ENCODE measurements at regions not wholly inside any gene's neighbourhood (a gene's known extent, or its start where the extent isn't known, plus 50 kb on each side); places are given as distances from the start of the nearest gene placed in this dataset.
"Not testable (repeated sequence)": the region's sequence is repeated elsewhere in the genome, so short reads cannot be mapped to it uniquely, and the experiment has no call there.

DNA sequence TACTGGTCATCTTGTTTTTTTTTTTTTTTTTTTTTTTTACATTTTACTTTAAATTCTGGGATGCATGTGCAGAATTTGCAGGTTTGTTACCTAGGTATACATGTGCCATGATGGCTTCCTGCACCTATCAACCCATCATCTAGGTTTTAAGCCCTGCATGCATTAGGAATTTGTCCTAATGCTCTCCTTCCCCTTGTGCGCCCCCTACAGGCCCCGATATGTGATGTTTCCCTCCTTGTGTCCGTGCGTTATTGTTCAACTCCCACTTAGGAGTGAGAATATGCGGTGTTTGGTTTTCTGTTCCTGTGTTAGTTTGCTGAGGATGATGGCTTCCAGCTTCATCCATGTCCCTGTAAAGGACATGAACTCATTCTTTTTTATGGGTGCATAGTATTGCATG is 249.6 kb upstream of the SLC16A7 start:
- not testable (repeated sequence) for DNase-seq (ENCODE audit: low read depth in 2 of 2)

DNA sequence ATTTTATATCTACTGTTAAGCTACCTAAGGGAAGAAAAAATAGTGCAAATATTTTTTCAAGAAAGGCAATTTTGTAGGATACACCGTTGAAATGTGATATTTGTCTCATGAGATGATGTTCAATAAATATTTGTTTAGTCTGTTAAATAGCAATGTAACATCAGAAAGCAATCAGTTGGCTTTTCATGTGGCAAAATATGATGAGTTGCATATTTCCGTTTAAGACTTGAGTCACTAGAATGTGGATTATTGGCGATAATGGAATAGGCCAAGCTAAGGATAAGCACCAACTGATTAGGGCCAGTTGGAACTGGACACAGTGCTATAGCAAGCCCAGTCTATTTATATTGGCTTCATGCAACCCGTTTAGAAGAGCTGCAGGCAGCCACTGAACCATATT is 250.4 kb upstream of the SLC16A7 start:
- DNase-seq (ENCODE audit: low read depth in 2 of 2): no peak

DNA sequence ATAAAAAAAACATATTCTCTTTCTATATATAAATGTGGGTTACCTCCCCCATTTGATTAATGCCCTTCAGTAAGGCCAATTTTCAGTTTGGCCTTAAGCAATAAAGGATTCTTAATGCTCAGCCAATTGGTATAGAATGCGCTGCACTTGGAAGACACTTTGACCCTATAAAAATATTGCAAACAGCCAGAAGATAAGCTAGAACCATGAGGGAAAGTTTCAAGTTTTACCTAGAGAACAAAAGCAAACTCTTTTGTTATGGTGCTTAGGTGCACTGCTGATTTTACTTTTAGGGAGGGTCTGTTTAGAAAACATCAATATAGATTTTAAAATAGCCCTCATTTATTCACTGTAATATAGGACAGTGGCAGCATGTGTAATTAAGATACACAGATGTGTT is 251.6 kb upstream of the SLC16A7 start:
- DNase-seq (ENCODE audit: low read depth in 2 of 2): no peak

DNA sequence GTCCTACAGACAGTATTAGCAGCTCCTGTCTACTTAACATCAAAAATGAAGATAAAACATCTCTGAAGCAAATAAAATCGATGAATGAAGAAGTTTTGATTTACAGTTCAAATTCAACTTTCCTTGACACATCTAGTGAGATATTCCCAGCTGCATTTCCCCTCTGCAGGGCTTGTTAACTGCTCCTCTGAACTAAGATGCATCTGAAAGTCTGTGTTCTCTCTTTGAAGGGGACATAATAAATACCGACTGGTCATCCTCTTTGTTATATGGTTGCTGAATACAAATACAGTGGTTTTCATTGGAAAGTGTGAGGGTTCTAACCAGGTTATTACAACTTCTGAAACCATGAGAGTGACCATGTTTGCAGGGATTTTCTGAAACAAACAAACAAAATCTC is 266.4 kb upstream of the SLC16A7 start:
- no peak for DNase-seq (ENCODE audit: low read depth in 2 of 2)

DNA sequence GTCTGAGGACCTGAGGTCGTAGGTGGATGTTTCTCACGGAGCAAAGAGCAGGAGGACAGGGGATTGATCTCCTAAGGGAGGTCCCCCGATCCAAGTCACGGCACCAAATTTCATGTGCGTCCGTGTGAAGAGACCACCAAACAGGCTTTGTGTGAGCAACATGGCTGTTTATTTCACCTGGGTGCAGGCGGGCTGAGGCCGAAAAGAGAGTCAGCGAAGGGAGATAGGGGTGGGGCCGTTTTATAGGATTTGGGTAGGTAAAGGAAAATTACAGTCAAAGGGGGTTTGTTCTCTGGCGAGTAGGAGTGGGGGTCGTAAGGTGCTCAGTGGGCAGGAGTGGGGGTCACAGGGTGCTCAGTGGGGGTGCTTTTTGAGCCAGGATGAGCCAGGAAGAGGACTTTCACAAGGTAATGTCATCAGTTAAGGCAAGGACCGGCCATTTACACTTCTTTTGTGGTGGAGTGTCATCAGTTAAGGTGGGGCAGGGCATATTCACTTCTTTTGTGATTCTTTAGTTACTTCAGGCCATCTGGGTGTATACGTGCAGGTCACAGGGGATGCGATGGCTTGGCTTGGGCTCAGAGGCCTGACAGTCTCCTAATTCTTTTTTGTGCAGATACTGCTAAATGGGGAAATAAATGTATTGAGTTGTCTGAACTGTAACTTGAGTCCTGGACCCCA is 267.3 kb upstream of the SLC16A7 start:
- not testable (repeated sequence) for DNase-seq (ENCODE audit: low read depth in 2 of 2)

DNA sequence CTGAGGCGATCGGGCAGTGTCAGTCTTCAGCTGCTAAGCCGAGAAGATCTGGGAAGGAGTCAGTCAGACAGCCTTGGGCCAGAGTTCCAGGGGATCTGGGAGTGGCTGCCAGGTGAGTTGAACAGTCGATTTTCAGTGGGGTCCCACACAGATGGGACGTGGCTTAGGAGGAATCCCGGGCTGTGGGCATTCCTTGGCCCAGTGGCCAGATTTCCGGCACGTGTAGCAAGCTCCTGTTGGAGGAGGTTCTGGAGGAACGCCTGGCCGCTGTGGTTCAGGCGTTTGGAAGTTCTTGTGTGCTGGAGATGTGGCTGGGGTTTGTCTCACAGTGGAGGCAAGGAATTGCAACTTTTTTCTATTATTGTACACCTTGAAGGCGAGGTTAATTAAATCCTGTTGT is 269.4 kb upstream of the SLC16A7 start:
- not testable (repeated sequence) for DNase-seq (ENCODE audit: low read depth in 2 of 2)

DNA sequence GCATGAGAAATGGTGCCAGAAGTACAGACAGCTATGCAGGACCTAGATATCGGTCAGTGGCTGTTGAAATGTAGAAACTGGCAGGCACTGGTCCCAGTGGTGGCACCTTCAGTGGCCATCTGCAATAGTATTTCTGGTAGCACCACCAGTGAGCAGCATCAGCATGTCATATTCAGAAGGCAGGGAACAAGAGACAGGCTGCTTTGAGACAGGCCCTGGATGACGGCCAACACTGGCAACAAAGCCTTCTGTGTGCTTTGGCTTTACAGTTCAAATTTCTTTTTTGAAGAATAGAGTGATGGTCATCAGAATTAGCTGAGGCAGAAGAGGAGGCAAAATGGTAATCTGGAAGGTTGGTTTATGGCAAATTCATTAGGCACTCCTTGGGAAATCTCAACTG is 273.4 kb upstream of the SLC16A7 start:
- DNase-seq (ENCODE audit: low read depth in 2 of 2): no peak

DNA sequence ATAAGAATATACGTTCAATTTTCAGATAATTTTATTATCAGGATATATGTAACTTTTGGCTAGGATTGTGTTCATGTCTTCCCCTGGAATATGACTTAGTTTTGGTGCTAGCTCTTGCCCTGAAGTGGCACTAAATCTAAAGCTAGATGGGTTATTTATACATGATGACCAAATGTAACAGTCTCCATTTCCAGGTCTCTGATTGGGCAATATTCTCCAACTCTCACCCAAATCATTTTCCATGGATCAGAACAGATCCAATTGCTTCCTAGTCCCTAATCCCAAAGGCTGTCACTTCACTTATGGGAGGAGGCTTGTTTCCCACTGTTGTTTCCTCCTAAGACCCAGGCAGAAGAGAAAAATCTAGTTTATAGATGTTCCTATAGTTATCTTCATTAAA is 274.6 kb upstream of the SLC16A7 start:
- no peak for DNase-seq (ENCODE audit: low read depth in 2 of 2)

DNA sequence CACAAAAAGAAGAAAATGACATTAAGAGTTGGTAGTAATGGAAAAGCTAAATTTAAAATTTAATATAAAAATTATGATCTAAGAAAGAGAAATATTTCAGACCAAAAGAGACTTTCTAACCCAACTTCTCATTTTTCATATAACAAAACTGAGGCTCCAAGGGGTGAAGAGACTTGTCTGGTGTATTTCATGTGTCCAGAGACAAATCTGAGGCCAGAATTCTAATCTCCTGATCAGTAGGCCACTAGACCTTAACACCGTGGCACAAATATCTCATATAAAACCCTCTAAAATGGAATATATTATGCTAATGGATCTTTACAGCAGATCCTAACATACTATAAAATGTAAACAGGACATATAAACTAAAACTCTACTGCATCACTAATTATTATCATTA is 275.7 kb upstream of the SLC16A7 start:
- DNase-seq (ENCODE audit: low read depth in 2 of 2): no peak

DNA sequence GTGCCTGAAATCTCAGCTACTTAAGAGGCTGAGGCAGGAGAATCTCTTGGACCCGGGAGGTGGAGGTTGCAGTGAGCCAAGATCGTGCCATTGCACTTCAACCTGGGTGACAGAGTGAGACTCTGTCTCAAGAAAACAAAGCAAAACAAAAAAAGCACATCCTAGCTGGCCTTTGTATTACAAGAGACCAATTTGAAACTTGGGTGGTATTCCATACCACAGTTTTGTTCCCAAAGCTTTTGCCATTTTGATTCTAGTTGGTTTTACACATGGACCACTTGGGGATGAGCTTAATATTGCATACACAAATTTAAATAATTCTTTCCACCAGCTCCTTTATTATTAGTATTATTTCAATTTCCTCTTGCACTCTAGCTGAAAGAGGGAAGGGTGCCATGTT is 276.9 kb upstream of the SLC16A7 start:
- DNase-seq (ENCODE audit: low read depth in 2 of 2): no peak

DNA sequence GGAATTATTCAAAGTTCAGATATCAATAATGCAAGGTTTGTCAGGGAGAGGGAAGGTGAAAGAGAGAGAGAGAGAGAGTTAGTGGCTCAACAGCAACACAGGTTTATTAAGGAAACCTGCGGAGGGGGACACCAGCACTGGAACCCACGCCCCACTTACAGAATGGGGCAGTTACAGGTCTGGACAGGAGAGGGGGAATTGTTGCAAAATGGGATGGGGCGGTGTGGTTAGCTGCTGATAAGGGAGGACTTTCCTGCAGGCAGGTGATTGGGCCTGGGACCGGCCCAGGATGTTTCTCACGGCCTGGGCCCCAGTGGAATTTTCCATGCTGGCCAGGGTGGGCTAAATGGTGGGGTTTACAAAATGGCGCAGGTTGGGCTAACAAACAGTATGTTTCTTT is 278.2 kb upstream of the SLC16A7 start:
- DNase-seq (ENCODE audit: low read depth in 2 of 2): no peak

DNA sequence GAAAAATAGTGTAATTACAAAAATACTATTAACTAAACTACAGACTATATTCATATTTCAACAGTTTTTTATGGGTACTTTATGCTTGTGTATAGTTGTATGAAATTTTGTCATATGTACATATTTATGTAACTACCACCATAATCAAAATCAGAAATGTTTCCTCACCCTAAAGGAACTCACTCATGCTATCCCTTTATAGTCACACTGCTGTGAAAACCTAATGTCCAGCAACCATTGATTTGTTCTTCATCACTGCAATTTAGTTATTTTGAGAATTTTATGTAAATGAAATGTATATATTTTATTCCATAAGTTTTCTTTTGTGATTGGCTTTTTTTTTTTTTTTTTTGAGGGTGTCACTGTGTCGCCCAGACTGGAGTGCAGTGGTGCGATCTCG is 278.9 kb upstream of the SLC16A7 start:
- no peak for DNase-seq (ENCODE audit: low read depth in 2 of 2)

DNA sequence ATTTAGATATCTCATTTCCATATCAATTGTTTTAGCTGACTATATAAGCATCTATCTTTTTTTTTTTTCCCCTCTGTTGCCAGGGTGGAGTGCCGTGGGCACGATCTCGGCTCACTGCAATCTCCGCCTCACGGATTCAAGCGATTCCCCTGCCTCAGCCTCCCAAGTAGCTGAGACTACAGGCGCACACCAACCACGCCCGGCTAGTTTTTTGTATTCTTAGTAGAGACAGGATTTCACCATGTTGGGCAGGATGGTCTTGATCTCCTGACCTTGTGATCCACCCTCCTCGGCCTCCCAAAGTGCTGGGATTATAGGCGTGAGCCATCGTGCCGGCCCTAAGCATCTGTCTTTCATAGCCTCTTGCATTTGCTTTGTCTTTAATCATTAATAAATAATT is 279.5 kb upstream of the SLC16A7 start:
- DNase-seq (ENCODE audit: low read depth in 2 of 2): not testable (repeated sequence)

DNA sequence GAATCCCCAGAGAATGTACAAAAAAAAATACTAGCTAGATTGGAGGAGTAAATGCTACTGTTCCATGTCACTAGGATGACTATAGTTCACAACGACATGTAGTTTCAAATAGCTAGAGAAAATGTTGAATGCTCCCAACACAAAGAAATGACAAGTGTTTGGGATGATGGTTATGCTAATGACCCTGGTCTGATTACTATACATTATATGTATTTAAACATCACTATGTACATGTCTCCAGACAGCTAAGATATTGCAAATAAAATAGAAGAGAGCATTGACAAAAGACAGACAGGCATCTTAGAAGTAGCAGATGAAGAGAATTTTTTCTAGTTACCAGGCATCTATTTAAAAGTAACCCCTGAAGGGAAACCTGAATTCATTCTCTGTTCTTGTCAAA is 281.6 kb upstream of the SLC16A7 start:
- DNase-seq (ENCODE audit: low read depth in 2 of 2): no peak

DNA sequence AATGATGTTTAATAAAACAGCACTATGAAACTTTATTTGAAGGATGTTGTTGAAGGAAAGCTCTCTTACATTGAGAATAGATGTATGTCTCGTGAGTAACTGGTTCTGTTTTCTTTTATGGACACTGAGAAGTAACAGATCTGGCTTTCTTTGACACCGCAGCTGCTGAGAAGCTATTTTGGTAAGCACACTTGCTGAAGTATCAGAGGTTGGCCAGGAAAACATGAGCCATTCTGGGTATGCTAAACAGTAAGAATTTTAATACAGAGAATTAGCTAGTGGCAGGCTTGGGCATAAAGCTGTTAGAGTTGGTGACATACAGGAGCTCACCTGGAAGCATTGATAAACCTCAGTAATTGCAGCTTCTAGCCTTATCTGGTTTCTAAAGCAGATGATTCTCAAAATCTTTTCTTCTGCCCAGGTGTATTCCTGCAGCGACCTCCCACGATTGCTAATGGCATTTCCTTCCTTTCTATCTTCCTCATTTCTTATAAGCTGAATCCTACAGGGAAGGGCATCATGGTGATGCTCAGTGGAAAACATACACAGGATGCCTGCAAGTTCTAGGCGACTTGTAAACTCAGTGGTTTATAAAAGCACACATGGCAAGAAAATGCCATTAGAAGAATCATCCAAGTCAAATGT is 291.6 kb upstream of the SLC16A7 start:
- no peak for DNase-seq (ENCODE audit: low read depth in 2 of 2)

DNA sequence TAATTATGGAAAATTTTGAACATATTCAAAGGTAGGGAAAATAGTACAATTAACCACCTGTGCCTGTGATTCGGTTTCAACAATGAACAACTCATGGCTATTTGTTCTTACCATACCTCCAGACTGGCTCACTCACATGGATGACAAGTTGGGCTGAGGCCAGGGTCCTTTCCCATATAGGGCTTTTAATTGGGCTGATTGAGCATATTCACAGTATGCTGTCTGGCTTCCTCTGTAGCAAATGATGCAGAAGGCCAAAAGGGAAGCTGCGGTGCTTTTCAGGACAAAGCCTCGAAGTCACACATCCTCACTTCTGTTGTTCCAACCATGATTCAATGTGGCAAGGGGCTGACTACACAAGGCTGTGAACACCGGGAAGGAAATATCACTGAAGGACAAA is 297.5 kb upstream of the SLC16A7 start:
- DNase-seq (ENCODE audit: low read depth in 2 of 2): no peak

DNA sequence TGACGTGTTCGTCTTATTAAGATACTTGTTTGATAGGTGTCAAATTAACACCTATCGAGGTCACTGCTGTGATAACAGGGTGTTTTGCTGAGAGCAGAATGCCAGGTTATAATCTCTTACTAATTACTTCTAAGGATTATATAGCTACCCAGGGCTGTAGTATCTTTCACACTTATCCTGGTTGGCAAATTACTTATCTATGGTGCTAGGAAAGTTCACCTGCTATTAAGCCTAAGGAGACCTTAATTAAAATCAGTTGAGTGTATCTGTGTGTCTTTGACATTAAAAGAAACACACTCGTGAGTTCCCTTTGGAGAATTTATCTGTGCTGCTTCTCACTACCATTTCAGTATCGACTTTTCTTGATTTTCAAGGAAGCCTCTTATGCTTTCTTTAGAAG is 301.6 kb upstream of the SLC16A7 start:
- DNase-seq (ENCODE audit: low read depth in 2 of 2): no peak

DNA sequence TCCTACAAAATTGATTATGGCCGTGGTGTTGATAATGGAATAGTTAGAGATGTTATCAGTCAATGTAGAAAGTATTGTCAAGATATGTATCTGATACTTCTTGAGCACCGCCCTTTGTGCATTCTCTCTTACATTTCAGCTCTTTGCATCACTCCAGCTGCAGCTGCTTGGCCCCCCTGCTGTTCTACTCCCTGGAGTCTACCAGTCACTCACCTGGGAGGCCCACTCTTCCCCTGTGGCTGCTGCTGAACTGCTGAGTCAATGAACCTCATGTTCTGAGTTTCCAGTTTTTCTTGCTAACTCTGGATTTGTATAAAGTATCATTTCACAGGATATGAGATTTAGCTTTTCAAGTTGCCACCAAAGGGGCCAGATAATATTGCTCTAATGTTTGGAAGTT is 312.8 kb upstream of the SLC16A7 start:
- DNase-seq (ENCODE audit: low read depth in 2 of 2): no peak

DNA sequence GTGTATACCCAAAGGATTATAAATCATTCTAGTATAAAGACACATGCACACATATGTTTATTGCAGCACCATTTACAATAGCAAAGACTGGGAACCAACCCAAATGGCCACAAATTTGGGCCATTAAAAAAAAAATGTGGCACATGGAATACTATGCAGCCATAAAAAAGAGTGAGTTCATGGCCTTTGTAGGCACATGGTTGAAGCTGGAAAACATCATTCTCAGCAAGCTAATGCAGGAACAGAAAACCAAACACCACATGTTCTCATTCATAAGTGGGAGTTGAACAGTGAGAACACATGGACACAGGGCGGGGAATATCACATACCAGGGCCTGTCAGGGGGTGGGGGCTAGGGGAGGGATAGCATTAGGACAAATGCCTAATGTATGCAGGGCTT is 322.3 kb upstream of the SLC16A7 start:
- DNase-seq (ENCODE audit: low read depth in 2 of 2): not testable (repeated sequence)

DNA sequence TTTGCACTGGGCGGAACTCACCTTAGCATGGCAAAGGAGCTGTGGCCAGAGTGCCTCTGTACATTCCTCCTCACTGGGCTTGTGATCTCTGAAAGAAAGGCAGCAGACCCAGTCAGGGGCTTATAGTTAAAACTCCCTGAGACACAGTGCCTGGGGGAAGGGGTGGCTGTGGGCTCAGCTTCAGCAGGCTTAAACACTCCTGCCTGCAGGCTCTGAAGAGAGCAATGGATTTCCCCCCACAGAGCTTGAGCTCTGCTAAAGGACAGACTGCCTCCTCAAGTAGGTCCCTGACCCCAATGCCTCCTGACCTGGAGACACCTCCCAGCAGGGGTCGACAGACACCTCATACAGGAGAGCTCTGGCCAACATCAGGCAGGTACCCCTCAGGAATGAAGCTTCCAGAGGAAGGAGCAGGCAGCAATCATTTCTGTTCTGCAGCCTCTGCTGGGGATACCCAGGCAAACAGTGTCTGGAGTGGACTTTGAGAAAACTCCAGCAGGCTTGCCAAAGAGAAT is 327.5 kb upstream of the SLC16A7 start:
- no peak for DNase-seq (ENCODE audit: low read depth in 2 of 2)

DNA sequence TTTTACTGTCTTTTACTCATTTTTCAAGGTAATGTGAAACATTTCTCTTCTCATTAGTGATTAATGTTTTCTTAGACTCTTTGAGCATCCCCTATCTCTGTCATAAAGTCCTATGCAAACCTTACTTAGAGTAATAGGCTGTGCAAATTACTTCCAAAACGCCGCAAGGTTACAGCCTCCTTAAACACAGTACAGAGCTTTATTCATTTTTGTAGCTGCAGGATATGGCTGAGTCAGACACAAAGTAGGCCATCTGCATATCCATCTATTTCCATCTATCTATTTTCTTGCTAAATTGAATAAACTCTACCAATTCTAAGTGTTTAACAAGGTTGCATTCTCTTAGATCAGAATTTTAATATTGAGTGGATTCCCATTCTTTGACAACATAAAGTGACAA is 335.6 kb upstream of the SLC16A7 start:
- no peak for DNase-seq (ENCODE audit: low read depth in 2 of 2)

DNA sequence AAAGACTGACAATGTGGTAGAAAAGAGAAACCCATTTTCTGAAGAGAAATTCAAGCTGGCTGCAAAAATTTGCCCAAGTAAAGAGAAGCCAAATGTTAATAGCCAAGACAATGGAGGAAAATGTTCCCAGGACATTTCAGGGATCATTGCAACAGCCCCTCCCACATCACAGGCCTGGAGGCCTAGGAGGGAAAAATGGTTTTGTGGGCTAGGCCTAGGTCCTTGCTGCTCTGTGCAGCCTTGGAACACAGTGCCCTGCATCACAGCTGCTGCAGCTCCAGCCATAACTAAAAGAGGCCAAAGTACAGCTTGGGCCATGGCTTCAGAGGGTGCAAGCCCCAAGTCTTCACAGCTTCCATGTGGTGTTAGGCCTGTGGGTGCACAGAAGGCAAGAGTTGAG is 332.4 kb upstream of the LRIG3 start:
- DNase-seq (ENCODE audit: low read depth in 2 of 2): no peak

DNA sequence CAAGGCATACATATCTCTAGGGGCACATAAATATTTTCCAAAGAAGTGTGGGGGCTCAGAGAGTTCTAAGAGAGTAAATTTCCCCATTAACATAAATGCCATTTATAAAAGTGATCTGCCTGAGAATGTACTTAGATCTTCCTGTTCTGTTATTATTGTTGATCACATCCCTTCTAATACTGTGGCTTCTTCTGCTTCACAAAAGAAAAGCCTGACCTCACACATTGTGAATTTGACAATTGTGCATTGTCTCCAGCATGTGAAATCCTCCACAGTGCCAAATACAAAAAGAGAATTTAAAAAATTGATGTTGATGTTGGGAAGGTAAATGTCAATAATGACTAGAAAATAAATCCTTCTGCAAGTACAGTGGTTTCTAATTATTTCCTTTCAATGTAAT is 330.5 kb upstream of the LRIG3 start:
- DNase-seq (ENCODE audit: low read depth in 2 of 2): no peak

DNA sequence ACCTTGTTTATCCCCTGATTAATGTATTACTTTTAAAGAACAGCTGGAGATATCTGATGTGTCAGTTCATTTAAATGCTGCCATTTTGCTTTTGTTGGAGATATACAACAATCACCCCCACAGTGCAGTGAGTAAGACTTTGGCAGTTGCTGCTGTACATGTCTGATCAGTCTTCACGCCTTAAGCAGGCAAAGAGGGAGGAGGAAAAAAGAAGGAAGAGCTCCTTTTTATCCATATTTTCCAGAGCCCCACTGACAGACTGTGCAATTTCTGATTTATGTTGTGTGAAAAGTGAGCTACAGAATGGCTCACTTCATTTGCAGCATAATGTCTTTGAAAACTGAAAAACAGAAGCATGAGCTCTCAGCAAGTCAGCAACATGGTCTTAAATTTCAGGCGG is 319.7 kb upstream of the LRIG3 start:
- no peak for DNase-seq (ENCODE audit: low read depth in 2 of 2)
